Inflammatory macrophage treated with lipopolysaccharide for 1 hour (primary cell): ENCODE measurements at regions not wholly inside any gene's neighbourhood (a gene's known extent, or its start where the extent isn't known, plus 50 kb on each side); places are given as distances from the start of the nearest gene placed in this dataset.

ENCODE experiments used
- DNase-seq, 2 donors: peaks; one replicate each; pipeline ENCODE4 v3.0.0-alpha.2; 2020 to 2022

GRCh38 chr2:188158337-188159100 lies 133.2 kb upstream of the GULP1 start:
- no peak for DNase-seq

GRCh38 chr2:188159484-188159883 lies 132.2 kb upstream of the GULP1 start:
- DNase-seq, result no peak

GRCh38 chr2:188170356-188170755 lies 121.3 kb upstream of the GULP1 start:
- no peak for DNase-seq

GRCh38 chr2:188176620-188177019 lies 115.1 kb upstream of the GULP1 start:
- no peak for DNase-seq

GRCh38 chr2:188181067-188181838 lies 110.4 kb upstream of the GULP1 start:
- no peak for DNase-seq

GRCh38 chr2:188181884-188182283 lies 109.8 kb upstream of the GULP1 start:
- DNase-seq, result no peak

GRCh38 chr2:188187726-188188125 lies 103.9 kb upstream of the GULP1 start:
- DNase-seq, result no peak

- no peak for DNase-seq
These were observed 102.3 kb upstream of the GULP1 start for GRCh38 chr2:188189356-188189755.

- no peak for DNase-seq
These were observed 98.4 kb upstream of the GULP1 start for GRCh38 chr2:188193230-188193629.

- no peak for DNase-seq
These were observed 95.2 kb upstream of the GULP1 start for GRCh38 chr2:188196343-188197008.

GRCh38 chr2:188199716-188200128 lies 92.0 kb upstream of the GULP1 start:
- DNase-seq, result no peak

- no peak for DNase-seq
These were observed 90.0 kb upstream of the GULP1 start for GRCh38 chr2:188201639-188202038.

GRCh38 chr2:188202777-188203176 lies 88.9 kb upstream of the GULP1 start:
- no peak for DNase-seq

- no peak for DNase-seq
These were observed 87.9 kb upstream of the GULP1 start for GRCh38 chr2:188203776-188204175.

GRCh38 chr2:188204824-188205223 lies 86.8 kb upstream of the GULP1 start:
- DNase-seq, result no peak

- no peak for DNase-seq
These were observed 84.1 kb upstream of the GULP1 start for GRCh38 chr2:188207554-188207953.

- no peak for DNase-seq
These were observed 82.5 kb upstream of the GULP1 start for GRCh38 chr2:188209218-188209617.

GRCh38 chr2:188217264-188217663 lies 74.4 kb upstream of the GULP1 start:
- DNase-seq, result no peak

GRCh38 chr2:188219541-188219940 lies 72.1 kb upstream of the GULP1 start:
- DNase-seq, result no peak

- no peak for DNase-seq
These were observed 71.1 kb upstream of the GULP1 start for GRCh38 chr2:188220535-188220934.

GRCh38 chr2:188227713-188228112 lies 64.0 kb upstream of the GULP1 start:
- no peak for DNase-seq

- no peak for DNase-seq
These were observed 56.3 kb upstream of the GULP1 start for GRCh38 chr2:188235364-188235763.

GRCh38 chr2:188238386-188238785 lies 53.3 kb upstream of the GULP1 start:
- no peak for DNase-seq
